GM12872 (cell line): ENCODE measurements at regions not wholly inside any gene's neighbourhood (a gene's known extent, or its start where the extent isn't known, plus 50 kb on each side); places are given as distances from the start of the nearest gene placed in this dataset.

Experiments used
- TF ChIP-seq, protein P1 (sequence below): IDR thresholded peaks from 3 replicates; pipeline ENCODE4 v1.5.1; 2011; ENCODE audit warnings: low read depth, mild to moderate bottlenecking, low read length, moderate library complexity; ENCODE audit not compliant: insufficient read depth

DNA sequence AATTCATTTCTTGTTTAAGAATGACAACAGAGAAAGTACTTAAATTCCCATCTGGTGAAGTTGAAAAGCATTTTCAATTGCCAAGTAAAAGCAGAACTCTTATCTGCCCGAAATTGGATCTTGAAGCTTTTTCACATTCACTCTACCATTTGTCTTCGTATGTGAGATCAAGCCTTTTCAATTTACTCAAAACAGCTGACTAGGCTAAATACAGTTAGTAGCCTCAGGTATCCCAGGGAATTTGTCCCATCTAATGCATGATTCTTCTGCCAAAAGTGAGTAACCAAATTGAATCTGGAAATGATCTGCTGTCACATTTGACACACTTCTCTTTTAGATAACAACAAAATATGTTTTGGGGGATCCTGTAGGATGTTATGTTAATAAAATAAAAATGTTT, 596.8 kb upstream of the HS3ST5 start:
- TF ChIP-seq, protein P1, sequence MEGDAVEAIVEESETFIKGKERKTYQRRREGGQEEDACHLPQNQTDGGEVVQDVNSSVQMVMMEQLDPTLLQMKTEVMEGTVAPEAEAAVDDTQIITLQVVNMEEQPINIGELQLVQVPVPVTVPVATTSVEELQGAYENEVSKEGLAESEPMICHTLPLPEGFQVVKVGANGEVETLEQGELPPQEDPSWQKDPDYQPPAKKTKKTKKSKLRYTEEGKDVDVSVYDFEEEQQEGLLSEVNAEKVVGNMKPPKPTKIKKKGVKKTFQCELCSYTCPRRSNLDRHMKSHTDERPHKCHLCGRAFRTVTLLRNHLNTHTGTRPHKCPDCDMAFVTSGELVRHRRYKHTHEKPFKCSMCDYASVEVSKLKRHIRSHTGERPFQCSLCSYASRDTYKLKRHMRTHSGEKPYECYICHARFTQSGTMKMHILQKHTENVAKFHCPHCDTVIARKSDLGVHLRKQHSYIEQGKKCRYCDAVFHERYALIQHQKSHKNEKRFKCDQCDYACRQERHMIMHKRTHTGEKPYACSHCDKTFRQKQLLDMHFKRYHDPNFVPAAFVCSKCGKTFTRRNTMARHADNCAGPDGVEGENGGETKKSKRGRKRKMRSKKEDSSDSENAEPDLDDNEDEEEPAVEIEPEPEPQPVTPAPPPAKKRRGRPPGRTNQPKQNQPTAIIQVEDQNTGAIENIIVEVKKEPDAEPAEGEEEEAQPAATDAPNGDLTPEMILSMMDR = no peak

DNA sequence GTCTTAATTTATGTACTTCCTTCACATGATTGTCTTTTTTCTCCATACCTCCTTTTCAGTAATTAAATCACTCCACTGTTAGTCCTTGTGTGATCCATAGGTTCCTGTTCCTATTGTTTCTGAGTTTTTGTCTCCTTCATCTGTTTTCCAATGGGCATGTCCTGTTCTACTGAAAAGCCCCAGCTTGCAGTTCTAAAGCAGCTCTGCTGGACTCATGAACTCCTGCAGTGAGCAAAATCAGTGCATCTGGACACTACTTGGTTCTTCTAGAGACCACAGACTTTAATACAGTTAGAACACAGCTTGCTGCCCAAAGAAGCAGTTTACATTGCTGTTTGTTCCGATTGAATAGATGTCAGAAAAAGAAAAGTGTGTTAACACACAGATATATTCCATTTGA, 593.3 kb upstream of the HS3ST5 start:
- TF ChIP-seq, protein P1 = no peak

- TF ChIP-seq, protein P1 = no peak
These were observed 591.3 kb upstream of the HS3ST5 start for GRCh38 chr6:114934079-114934478.

DNA sequence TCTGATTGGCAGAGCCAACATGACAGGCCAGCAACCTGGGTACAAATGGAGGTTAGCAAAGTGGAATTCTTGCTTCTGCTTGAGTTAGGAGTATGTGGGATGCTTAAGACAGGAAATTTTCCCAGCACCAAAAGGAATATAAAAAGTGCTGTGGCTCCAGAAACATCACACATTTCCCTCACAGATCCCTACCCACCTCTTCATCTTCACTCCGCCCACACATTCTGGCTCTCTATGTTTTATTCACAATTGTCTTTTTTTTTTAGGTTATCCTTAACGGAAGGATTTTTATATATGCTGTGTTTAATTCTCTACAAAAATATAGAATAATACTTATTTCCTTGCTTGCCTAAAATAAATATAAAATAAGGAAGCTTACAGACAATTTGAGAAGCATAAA, 563.3 kb upstream of the HS3ST5 start:
- TF ChIP-seq, protein P1 = no peak

GRCh38 chr6:114897536-114897935, 554.7 kb upstream of the HS3ST5 start:
- TF ChIP-seq, protein P1 = no peak

DNA sequence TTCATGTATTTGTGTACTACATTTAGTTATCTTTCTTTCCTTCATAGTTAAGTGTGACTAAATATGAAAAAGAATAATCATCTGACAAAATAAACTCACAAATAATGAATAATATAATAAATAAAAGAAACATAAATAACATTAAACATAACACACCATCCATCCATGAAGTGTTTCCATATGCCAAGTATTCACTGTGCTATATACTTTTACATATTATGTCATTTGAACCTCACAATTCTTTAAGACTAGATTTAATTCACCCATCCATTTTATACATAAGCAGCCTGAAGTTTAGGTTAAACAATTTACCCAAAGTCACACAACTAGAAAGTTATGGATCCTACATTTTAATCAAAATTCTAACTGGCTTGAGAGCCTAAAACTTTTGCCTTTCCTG, 549.4 kb upstream of the HS3ST5 start:
- TF ChIP-seq, protein P1 = no peak

DNA sequence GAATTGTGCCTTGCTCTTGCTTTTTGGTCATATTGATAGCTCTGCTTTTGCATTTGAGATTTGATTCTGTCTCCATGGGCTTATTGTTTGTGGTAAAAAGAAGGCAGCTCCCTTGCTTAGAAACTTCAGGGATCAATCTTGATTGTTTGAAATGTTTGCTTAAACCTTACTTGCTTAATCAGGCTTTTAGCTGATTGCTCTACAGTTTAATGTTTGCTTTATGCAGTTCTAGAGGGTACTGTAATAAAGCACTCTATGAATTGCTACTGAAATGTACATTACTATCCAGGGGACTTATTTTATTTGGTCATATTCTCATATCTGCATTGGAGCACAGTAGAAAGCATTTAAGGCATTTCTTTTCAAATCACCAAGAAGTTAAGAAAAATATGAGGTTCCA, 545.4 kb upstream of the HS3ST5 start:
- TF ChIP-seq, protein P1 = no peak
